Stimulated activated CD4-positive, alpha-beta T cell treated with anti-CD3 and anti-CD28 coated beads, TNF-alpha, amount 100 ng/mL, for 48 hours (primary cell): ENCODE measurements at regions not wholly inside any gene's neighbourhood (a gene's known extent, or its start where the extent isn't known, plus 50 kb on each side); places are given as distances from the start of the nearest gene placed in this dataset.
"Not testable (repeated sequence)": the region's sequence is repeated elsewhere in the genome, so short reads cannot be mapped to it uniquely, and the experiment has no call there.

Source experiments
- DNase-seq, 3 donors: peaks; one replicate each; pipeline ENCODE4 v3.0.0-alpha.2; 2020; ENCODE audit warnings: low read depth in 3 of 3

GRCh38 chrX:102784550-102784949, 64.0 kb downstream of the GPRASP3 start:
- DNase-seq = no peak

GRCh38 chrX:102787283-102787682, 66.7 kb downstream of the GPRASP3 start:
- DNase-seq = no peak

- DNase-seq = no peak
Observed at GRCh38 chrX:102808336-102808735, 87.8 kb downstream of the GPRASP3 start.

GRCh38 chrX:102818269-102818668, 97.7 kb downstream of the GPRASP3 start:
- DNase-seq = not testable (repeated sequence)

- DNase-seq = no peak
Observed at GRCh38 chrX:102832661-102833060, 104.4 kb upstream of the RAB40AL start.

GRCh38 chrX:102833136-102833535, 103.9 kb upstream of the RAB40AL start:
- no peak for DNase-seq

- no peak for DNase-seq
Observed at GRCh38 chrX:102835504-102836146, 101.4 kb upstream of the RAB40AL start.

GRCh38 chrX:102837847-102838246, 99.2 kb upstream of the RAB40AL start:
- no peak for DNase-seq

GRCh38 chrX:102840871-102841705, 96.0 kb upstream of the RAB40AL start:
- no peak for DNase-seq

GRCh38 chrX:102841706-102842003, 95.4 kb upstream of the RAB40AL start:
- DNase-seq = no peak

GRCh38 chrX:102845020-102845419, 92.1 kb upstream of the RAB40AL start:
- DNase-seq = no peak

GRCh38 chrX:102846544-102847236, 90.4 kb upstream of the RAB40AL start:
- DNase-seq = no peak

GRCh38 chrX:102847362-102847761, 89.7 kb upstream of the RAB40AL start:
- DNase-seq = no peak

- no peak for DNase-seq
Observed at GRCh38 chrX:102849396-102849795, 87.7 kb upstream of the RAB40AL start.

- not testable (repeated sequence) for DNase-seq
Observed at GRCh38 chrX:102858826-102859549, 78.1 kb upstream of the RAB40AL start.

- no peak for DNase-seq
Observed at GRCh38 chrX:102859550-102859871, 77.6 kb upstream of the RAB40AL start.

GRCh38 chrX:102860235-102860634, 76.8 kb upstream of the RAB40AL start:
- no peak for DNase-seq

- DNase-seq = peak; percentile 50 to 75 (median 64)
Observed at GRCh38 chrX:102863735-102864134, 73.3 kb upstream of the RAB40AL start.

- DNase-seq = no peak
Observed at GRCh38 chrX:102866981-102867656, 70.0 kb upstream of the RAB40AL start.

GRCh38 chrX:102883491-102883890, 53.6 kb upstream of the RAB40AL start:
- no peak for DNase-seq
